GM12864 (cell line): ENCODE measurements at regions not wholly inside any gene's neighbourhood (a gene's known extent, or its start where the extent isn't known, plus 50 kb on each side); places are given as distances from the start of the nearest gene placed in this dataset.

ENCODE experiments used
- DNase-seq: peaks from one replicate; pipeline ENCODE4 v3.0.0-alpha.2; 2011; ENCODE audit warnings: low read depth
- H3K4me3 ChIP-seq: 2 replicates; pipeline ENCODE4 v1.5.1; 2011; ENCODE audit warnings: mild to moderate bottlenecking, low read depth, low read length, control low read depth
- CTCF ChIP-seq: IDR thresholded peaks from 2 replicates; pipeline ENCODE4 v1.5.1; 2011; ENCODE audit warnings: low read depth, mild to moderate bottlenecking, moderate library complexity, low read length, control low read depth, inconsistent platforms; ENCODE audit errors: missing control alignments

DNA sequence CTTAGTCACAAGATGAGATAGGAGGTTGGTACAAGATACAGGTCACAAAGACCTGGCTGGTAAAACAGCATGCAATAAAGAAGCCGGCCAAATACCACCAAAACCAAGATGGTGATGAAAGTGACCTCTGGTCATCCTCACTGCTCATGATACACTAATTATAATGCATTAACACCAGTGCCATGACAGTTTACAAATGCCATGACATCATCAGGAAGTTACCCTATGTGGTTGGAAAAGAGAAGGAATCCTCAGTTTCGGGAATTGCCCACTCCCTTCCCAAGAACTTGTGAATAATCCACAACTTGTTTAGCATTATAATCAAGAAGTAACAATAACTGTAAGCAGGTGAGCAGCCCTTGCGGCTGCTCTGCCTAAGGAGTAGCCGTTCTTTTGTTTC is 408.5 kb upstream of the RAG2 start:
- DNase-seq = no peak
- H3K4me3 ChIP-seq = no peak overlapping the region
- TF ChIP-seq CTCF = no peak

GRCh38 chr11:37002831-37003230 is 404.8 kb upstream of the RAG2 start:
- H3K4me3 ChIP-seq = no peak overlapping the region
- no peak for TF ChIP-seq CTCF
- DNase-seq = no peak

DNA sequence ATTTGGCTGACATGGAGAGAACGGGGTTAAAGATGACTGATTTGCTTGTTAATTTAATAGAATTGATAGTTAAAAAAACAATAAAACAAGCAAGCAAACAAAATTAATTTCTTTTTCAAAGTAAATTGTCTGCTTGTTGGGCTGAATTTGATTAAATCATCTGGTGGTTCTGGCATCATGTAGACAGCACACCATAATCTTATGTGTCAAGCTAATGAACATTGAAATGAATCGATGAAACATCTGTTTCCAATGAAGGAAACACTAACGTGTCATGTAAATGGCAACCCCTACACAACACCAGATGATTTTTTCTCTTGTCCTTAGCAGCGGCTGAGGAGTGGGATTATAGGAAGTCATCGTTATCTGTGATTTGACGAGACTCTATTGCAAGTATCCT is 399.6 kb upstream of the RAG2 start:
- no peak overlapping the region for H3K4me3 ChIP-seq
- DNase-seq = no peak
- no peak for TF ChIP-seq CTCF

DNA sequence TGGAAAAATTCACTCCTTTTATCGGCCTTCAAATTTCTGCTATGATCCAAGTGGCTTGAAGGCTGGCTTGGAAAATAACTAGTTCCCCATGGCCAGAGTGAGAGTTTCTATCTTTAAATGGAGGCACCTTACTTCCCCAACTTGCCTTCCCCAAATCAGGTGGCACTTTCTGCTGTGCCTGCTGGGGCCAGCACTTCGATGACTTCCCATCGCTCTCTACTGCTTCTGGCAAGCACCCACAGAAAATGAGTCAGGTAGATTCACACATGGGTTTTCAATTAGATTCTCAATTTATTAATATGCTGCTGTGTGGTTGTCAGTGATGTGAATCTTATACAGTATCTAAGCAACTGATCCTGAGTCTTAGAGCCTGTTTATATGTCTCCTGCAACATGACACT is 398.8 kb upstream of the RAG2 start:
- no peak for DNase-seq
- no peak overlapping the region for H3K4me3 ChIP-seq
- no peak for TF ChIP-seq CTCF

GRCh38 chr11:36994208-36994607 is 396.2 kb upstream of the RAG2 start:
- DNase-seq = no peak
- TF ChIP-seq CTCF = no peak

GRCh38 chr11:36988556-36988955 is 390.5 kb upstream of the RAG2 start:
- no peak for DNase-seq
- H3K4me3 ChIP-seq = no peak overlapping the region
- TF ChIP-seq CTCF = no peak

More at GRCh38 chr11:36994208-36994607, 396.2 kb upstream of the RAG2 start:
- H3K4me3 ChIP-seq = no peak overlapping the region

DNA sequence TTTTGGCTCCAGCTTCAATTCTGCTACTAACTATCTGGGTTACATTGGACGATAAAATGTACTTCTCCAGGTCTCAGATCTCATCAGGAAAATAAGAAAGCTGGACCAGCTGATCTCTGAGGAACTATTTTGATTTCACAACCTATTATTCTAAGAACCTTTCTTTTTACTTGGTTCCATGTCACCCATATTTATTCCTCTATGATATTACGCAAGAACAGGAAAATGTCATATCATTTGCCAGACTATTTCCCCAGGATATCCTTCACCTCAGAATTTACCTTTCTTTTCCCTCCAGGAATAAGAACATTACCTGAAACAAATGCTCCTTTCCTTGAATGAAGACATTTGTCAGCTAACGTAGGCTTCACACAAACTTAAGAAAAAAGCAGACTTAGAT is 387.5 kb upstream of the RAG2 start:
- H3K4me3 ChIP-seq = no peak overlapping the region
- no peak for DNase-seq
- TF ChIP-seq CTCF = no peak
